Vagina (tissue), 2 donors: ENCODE measurements at regions not wholly inside any gene's neighbourhood (a gene's known extent, or its start where the extent isn't known, plus 50 kb on each side); places are given as distances from the start of the nearest gene placed in this dataset.

Experiments
- DNase-seq, 2 donors: peaks; one replicate each; pipeline ENCODE4 v3.0.0-alpha.2; 2017; ENCODE audit errors: extremely low spot score in 2 of 2
- H3K27ac ChIP-seq: fragments of 200-600 bp; sonication (generic); one replicate; pipeline ENCODE4 v1.5.1; 2019
- H3K27me3 ChIP-seq: fragments of 200-600 bp; sonication (generic); one replicate; pipeline ENCODE4 v1.5.1; 2019
- H3K36me3 ChIP-seq, 2 donors: fragments of 200-600 bp; sonication (generic); one replicate each; pipeline ENCODE4 v1.5.1; 2017 to 2019
- H3K4me1 ChIP-seq: fragments of 200-600 bp; sonication (generic); one replicate; pipeline ENCODE4 v1.5.1; 2019
- H3K4me3 ChIP-seq, 2 donors: fragments of 200-600 bp; sonication (generic); 1 replicate in 1 of 2; 2 replicates in 1 of 2; pipeline ENCODE4 v1.5.1; 2016 to 2019
- H3K9me3 ChIP-seq: fragments of 200-600 bp; sonication (generic); one replicate; pipeline ENCODE4 v1.5.1; 2019
- CTCF ChIP-seq, 3 experiments: fragments of 450-650 bp in 2 of 3; fragments of 200-600 bp in 1 of 3; sonication (generic) in 1 of 3; IDR thresholded peaks; one replicate each; pipeline ENCODE4 v1.5.1; 2017 to 2019; ENCODE audit warnings: antibody characterized with exemption in 3 of 3, mild to moderate bottlenecking in 2 of 3, moderate library complexity in 2 of 3
- POLR2A ChIP-seq, 2 donors: fragments of 450-650 bp; IDR thresholded peaks; one replicate each; pipeline ENCODE4 v1.6.1; 2017; ENCODE audit warnings: antibody characterized with exemption in 2 of 2, mild to moderate bottlenecking in 2 of 2, moderate library complexity in 2 of 2
- POLR2AphosphoS5 ChIP-seq, 2 donors: sonication (generic); formaldehyde crosslinking; IDR thresholded peaks; one replicate each; pipeline ENCODE4 v1.9.0; 2017; ENCODE audit warnings: antibody characterized with exemption in 2 of 2, mild to moderate bottlenecking in 2 of 2, low read depth in 1 of 2; ENCODE audit not compliant: insufficient read depth in 1 of 2
- intact Hi-C: fragments of 100-400 bp; cut with DNase I; formaldehyde crosslinking; loops from one replicate; pipeline ENCODE4 v1.15.1; 2023

GRCh38 chr5:166571668-166572067 lies 1719.8 kb upstream of the WWC1 start:
- no peak overlapping the region for H3K4me3 ChIP-seq
- no peaks in the 10 kb centered on the region for H3K36me3 ChIP-seq
- no peaks in the 10 kb centered on the region for H3K4me1 ChIP-seq
- TF ChIP-seq CTCF (IDR thresholded peaks at IDR 0.05) (no peak), POLR2A (IDR thresholded peaks at IDR 0.05) (no peak), POLR2AphosphoS5 (IDR thresholded peaks at IDR 0.05; ENCODE audit: insufficient read depth in 1 of 2, low read depth in 1 of 2) (no peak)
- no peak for DNase-seq
- H3K9me3 ChIP-seq, result no peaks in the 10 kb centered on the region
- H3K27me3 ChIP-seq, result no peaks in the 10 kb centered on the region
- intact Hi-C loops, result no loop called here
- H3K27ac ChIP-seq, result no peak overlapping the region

- Histone ChIP-seq H3K4me3 (no peak overlapping the region), H3K36me3 (no peaks in the 10 kb centered on the region), H3K27ac (no peak overlapping the region), H3K4me1 (no peaks in the 10 kb centered on the region), H3K9me3 (no peaks in the 10 kb centered on the region), H3K27me3 (no peaks in the 10 kb centered on the region)
- no peak for TF ChIP-seq POLR2AphosphoS5 (IDR thresholded peaks at IDR 0.05; ENCODE audit: insufficient read depth in 1 of 2, low read depth in 1 of 2)
- TF ChIP-seq POLR2A (IDR thresholded peaks at IDR 0.05), result no peak
- no peak for TF ChIP-seq CTCF (IDR thresholded peaks at IDR 0.05)
- intact Hi-C loops, result no loop called here
- no peak for DNase-seq
Measured at GRCh38 chr5:166576323-166576722, 1715.1 kb upstream of the WWC1 start.

GRCh38 chr5:166581826-166582225 lies 1709.6 kb upstream of the WWC1 start:
- Histone ChIP-seq H3K36me3 (no peaks in the 10 kb centered on the region), H3K27ac (no peak overlapping the region), H3K4me3 (no peak overlapping the region), H3K9me3 (no peaks in the 10 kb centered on the region), H3K27me3 (no peaks in the 10 kb centered on the region), H3K4me1 (no peaks in the 10 kb centered on the region)
- DNase-seq, result no peak
- intact Hi-C loops, result no loop called here
- no peak for TF ChIP-seq CTCF (IDR thresholded peaks at IDR 0.05)
- no peak for TF ChIP-seq POLR2AphosphoS5 (IDR thresholded peaks at IDR 0.05; ENCODE audit: insufficient read depth in 1 of 2, low read depth in 1 of 2)
- TF ChIP-seq POLR2A (IDR thresholded peaks at IDR 0.05), result no peak

GRCh38 chr5:166582416-166582815 lies 1709.0 kb upstream of the WWC1 start:
- Histone ChIP-seq H3K9me3 (no peaks in the 10 kb centered on the region), H3K4me3 (no peak overlapping the region), H3K27ac (no peak overlapping the region), H3K36me3 (no peaks in the 10 kb centered on the region), H3K4me1 (no peaks in the 10 kb centered on the region), H3K27me3 (no peaks in the 10 kb centered on the region)
- DNase-seq, result no peak
- intact Hi-C loops, result no loop called here
- TF ChIP-seq POLR2A (IDR thresholded peaks at IDR 0.05) (no peak), CTCF (IDR thresholded peaks at IDR 0.05) (no peak), POLR2AphosphoS5 (IDR thresholded peaks at IDR 0.05; ENCODE audit: insufficient read depth in 1 of 2, low read depth in 1 of 2) (no peak)

- H3K9me3 ChIP-seq, result no peaks in the 10 kb centered on the region
- no peak for TF ChIP-seq POLR2A (IDR thresholded peaks at IDR 0.05)
- TF ChIP-seq CTCF (IDR thresholded peaks at IDR 0.05), result no peak
- TF ChIP-seq POLR2AphosphoS5 (IDR thresholded peaks at IDR 0.05; ENCODE audit: insufficient read depth in 1 of 2, low read depth in 1 of 2), result no peak
- H3K4me3 ChIP-seq, result no peak overlapping the region
- no peaks in the 10 kb centered on the region for H3K27me3 ChIP-seq
- intact Hi-C loops, result no loop called here
- H3K4me1 ChIP-seq, result no peaks in the 10 kb centered on the region
- H3K36me3 ChIP-seq, result no peaks in the 10 kb centered on the region
- H3K27ac ChIP-seq, result no peak overlapping the region
- DNase-seq, result no peak
Measured at GRCh38 chr5:166594567-166594966, 1696.9 kb upstream of the WWC1 start.
